Peyer's patch (tissue), 4 donors: ENCODE measurements at regions not wholly inside any gene's neighbourhood (a gene's known extent, or its start where the extent isn't known, plus 50 kb on each side); places are given as distances from the start of the nearest gene placed in this dataset.

Experiments used
- DNase-seq, 3 donors: peaks; one replicate each; pipeline ENCODE4 v3.0.0-alpha.2; 2017 to 2019
- H3K27ac ChIP-seq, 4 donors: fragments of 200-600 bp; sonication (generic); one replicate each; pipeline ENCODE4 v1.5.1; 2016 to 2019
- H3K27me3 ChIP-seq, 2 donors: fragments of 200-600 bp; sonication (generic); one replicate each; pipeline ENCODE4 v1.5.1; 2019
- H3K36me3 ChIP-seq, 3 donors: fragments of 200-600 bp; sonication (generic); one replicate each; pipeline ENCODE4 v1.5.1; 2016 to 2019
- H3K4me1 ChIP-seq, 4 donors: fragments of 200-600 bp; sonication (generic); one replicate each; pipeline ENCODE4 v1.5.1; 2016 to 2019
- H3K4me3 ChIP-seq, 4 donors: fragments of 200-600 bp; sonication (generic); 1 replicate in 3 of 4; 2 replicates in 1 of 4; pipeline ENCODE4 v1.5.1; 2016 to 2019; ENCODE audit warnings: mild to moderate bottlenecking in 1 of 4
- H3K9me3 ChIP-seq, 4 donors: fragments of 200-600 bp; sonication (generic); one replicate each; pipeline ENCODE4 v1.5.1; 2016 to 2019; ENCODE audit warnings: mild to moderate bottlenecking in 1 of 4
- CTCF ChIP-seq, 6 experiments: fragments of 450-650 bp in 4 of 6; fragments of 200-600 bp in 2 of 6; sonication (generic) in 1 of 6; IDR thresholded peaks; one replicate each; pipeline ENCODE4 v1.5.1; 2017 to 2019; ENCODE audit warnings: antibody characterized with exemption in 6 of 6, mild to moderate bottlenecking in 3 of 6, moderate library complexity in 1 of 6
- POLR2A ChIP-seq, 2 donors: fragments of 450-650 bp; IDR thresholded peaks; one replicate each; pipeline ENCODE4 v1.5.1; 2017; ENCODE audit warnings: antibody characterized with exemption in 2 of 2, mild to moderate bottlenecking in 2 of 2, moderate library complexity in 2 of 2

GRCh38 chr6:14399635-14400034 is 282.1 kb downstream of the CD83 start:
- Histone ChIP-seq H3K4me3 (no peak overlapping the region), H3K27ac (no peak overlapping the region), H3K27me3 (no peaks in the 10 kb centered on the region), H3K9me3 (no peaks in the 10 kb centered on the region), H3K4me1 (peaks cover 0 to 4% (median 0%) of the 10 kb centered on the region in 4 donors), H3K36me3 (no peaks in the 10 kb centered on the region)
- TF ChIP-seq POLR2A (IDR thresholded peaks at IDR 0.05) (no peak), CTCF (IDR thresholded peaks at IDR 0.05) (no peak)
- no peak for DNase-seq

GRCh38 chr6:14401246-14401645 is 283.7 kb downstream of the CD83 start:
- DNase-seq, result no peak
- no peaks in the 10 kb centered on the region for H3K9me3 ChIP-seq
- no peak overlapping the region for H3K27ac ChIP-seq
- no peak for TF ChIP-seq POLR2A (IDR thresholded peaks at IDR 0.05)
- no peak for TF ChIP-seq CTCF (IDR thresholded peaks at IDR 0.05)
- no peaks in the 10 kb centered on the region for H3K27me3 ChIP-seq
- H3K36me3 ChIP-seq, result no peaks in the 10 kb centered on the region
- H3K4me1 ChIP-seq, result peaks cover 0 to 4% (median 0%) of the 10 kb centered on the region in 4 donors
- no peak overlapping the region for H3K4me3 ChIP-seq

- no peak for DNase-seq
- no peaks in the 10 kb centered on the region for H3K27me3 ChIP-seq
- no peak overlapping the region for H3K27ac ChIP-seq
- TF ChIP-seq POLR2A (IDR thresholded peaks at IDR 0.05) (no peak), CTCF (IDR thresholded peaks at IDR 0.05) (no peak)
- H3K36me3 ChIP-seq, result no peaks in the 10 kb centered on the region
- H3K9me3 ChIP-seq, result no peaks in the 10 kb centered on the region
- no peak overlapping the region for H3K4me3 ChIP-seq
- H3K4me1 ChIP-seq, result no peaks in the 10 kb centered on the region
Measured at GRCh38 chr6:14406614-14407331, 289.2 kb downstream of the CD83 start.

GRCh38 chr6:14408446-14408845 is 290.9 kb downstream of the CD83 start:
- no peak for DNase-seq
- no peaks in the 10 kb centered on the region for H3K4me1 ChIP-seq
- no peaks in the 10 kb centered on the region for H3K27me3 ChIP-seq
- no peaks in the 10 kb centered on the region for H3K9me3 ChIP-seq
- H3K4me3 ChIP-seq, result no peak overlapping the region
- no peak overlapping the region for H3K27ac ChIP-seq
- no peaks in the 10 kb centered on the region for H3K36me3 ChIP-seq
- no peak for TF ChIP-seq POLR2A (IDR thresholded peaks at IDR 0.05)
- no peak for TF ChIP-seq CTCF (IDR thresholded peaks at IDR 0.05)

GRCh38 chr6:14412026-14412425 is 294.5 kb downstream of the CD83 start:
- Histone ChIP-seq H3K27ac (no peak overlapping the region), H3K27me3 (no peaks in the 10 kb centered on the region), H3K4me3 (no peak overlapping the region), H3K4me1 (no peaks in the 10 kb centered on the region), H3K36me3 (no peaks in the 10 kb centered on the region), H3K9me3 (no peaks in the 10 kb centered on the region)
- DNase-seq, result no peak
- TF ChIP-seq POLR2A (IDR thresholded peaks at IDR 0.05) (no peak), CTCF (IDR thresholded peaks at IDR 0.05) (no peak)

- TF ChIP-seq POLR2A (IDR thresholded peaks at IDR 0.05) (no peak), CTCF (IDR thresholded peaks at IDR 0.05) (no peak)
- Histone ChIP-seq H3K27me3 (no peaks in the 10 kb centered on the region), H3K4me1 (no peaks in the 10 kb centered on the region), H3K27ac (no peak overlapping the region), H3K4me3 (no peak overlapping the region), H3K9me3 (no peaks in the 10 kb centered on the region), H3K36me3 (no peaks in the 10 kb centered on the region)
- no peak for DNase-seq
Measured at GRCh38 chr6:14415452-14415851, 297.9 kb downstream of the CD83 start.
